HG02763 (cell line): ENCODE measurements at regions not wholly inside any gene's neighbourhood (a gene's known extent, or its start where the extent isn't known, plus 50 kb on each side); places are given as distances from the start of the nearest gene placed in this dataset.
"Not testable (repeated sequence)": the region's sequence is repeated elsewhere in the genome, so short reads cannot be mapped to it uniquely, and the experiment has no call there.

Source experiments
- ATAC-seq: cut with Tn5 transposase; IDR thresholded peaks from one replicate; pipeline ENCODE4 v1.9.1; 2021; ENCODE audit warnings: mild to moderate bottlenecking, moderate library complexity; ENCODE audit not compliant: unreplicated experiment

DNA sequence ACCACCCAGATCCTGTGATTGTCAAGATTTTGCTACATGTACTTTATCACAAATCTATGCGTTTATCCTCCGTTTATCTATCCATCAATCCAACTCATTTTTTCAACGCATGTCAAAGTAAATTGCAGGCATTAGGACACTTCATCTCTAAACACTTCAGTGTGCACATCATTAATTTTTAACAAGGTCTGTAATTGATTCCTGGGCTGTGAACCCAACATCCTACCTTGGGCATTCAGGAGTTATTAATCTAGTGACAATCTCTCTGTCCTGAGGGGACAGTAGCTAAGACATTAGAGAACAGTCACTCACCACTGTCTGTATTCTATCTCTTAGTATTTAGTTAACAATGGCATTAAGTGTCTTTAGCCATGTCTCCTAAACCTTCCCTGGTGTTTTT, 264.7 kb downstream of the SOX9 start:
- no peak for ATAC-seq

DNA sequence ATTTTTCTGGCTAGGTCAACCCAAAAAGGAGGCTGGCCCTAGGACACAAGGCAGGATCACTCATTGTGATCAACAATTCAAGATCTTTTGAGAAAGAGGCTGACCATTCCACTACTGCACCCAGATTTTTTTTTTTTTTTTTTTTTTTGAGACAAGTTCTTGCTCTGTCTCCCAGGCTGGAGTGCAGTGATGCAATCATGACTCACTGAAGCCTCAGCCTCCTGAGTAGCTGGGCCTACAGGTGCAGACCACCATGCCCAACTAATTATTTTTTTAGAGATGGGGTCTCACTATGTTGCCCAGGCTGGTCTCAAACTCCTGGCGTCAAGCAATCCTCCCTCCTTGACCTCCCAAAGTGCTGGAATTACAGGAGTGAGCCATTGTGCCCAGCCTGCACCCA, 265.4 kb downstream of the SOX9 start:
- ATAC-seq = not testable (repeated sequence)

DNA sequence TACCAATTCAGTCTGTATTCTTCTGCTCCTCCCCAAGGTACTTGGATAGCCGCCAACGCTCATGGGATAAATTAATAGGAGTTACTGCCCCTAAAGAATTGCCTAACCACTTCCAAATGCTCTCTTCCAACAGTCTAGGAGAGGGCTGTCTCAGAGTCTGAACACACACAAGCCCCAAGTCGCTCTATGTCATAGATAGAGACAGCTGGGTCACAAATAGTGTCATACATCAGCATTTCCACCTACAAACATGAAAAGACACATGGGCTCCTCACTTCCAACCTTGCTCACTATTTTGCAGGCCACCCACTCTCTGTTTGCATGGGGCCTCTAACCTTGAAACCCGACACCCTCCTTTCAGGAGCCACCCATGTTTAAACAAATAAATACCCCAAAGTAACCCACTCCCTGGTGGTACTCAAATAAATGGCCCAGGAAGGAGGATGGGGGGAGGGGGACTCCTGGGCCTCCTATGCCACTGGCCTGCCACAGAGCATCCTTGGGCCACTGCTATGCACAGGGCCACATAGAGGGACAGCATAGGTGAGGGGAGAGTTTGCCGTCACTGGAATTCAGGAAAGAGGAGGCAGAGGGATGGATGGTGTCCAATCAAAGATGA, 265.9 kb downstream of the SOX9 start:
- no peak for ATAC-seq

DNA sequence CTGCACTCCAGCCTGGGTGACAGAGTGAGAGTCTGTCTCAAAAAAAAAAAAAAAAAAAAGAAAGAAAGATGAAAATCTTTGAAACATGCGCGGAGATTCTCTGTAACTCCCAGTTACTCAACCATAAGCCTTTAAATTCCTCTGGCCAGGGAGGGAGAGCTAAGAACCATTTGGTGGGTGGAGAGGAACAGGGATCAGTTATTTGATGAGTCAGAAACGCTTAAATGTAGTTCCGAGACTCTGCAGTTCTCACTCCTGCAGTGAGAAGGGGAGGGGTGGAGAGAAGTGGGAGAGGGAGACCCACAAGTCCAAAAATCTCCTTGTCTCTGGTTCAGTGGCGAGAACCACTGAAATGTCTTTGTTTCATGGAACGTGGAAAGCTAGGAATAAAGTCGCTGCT, 266.7 kb downstream of the SOX9 start:
- no peak for ATAC-seq

DNA sequence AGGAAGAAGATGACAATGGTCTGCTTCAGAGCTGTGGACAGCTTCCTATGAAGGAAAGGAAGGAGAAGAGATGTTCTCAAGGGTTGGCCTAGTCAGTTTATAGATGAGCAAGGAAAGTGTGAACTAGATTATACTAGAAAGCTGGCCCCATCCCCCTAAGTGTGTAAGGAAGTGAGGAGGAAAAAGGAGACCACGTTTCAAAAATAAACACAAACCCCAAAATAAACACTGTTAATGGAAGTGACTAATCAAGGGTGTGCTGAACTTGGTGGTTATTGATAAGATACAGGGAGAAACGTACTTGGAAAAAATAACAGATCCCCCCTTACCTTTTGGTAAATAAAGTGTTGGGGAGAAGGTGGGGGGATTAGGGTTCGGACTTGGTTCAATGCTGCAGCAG, 267.1 kb downstream of the SOX9 start:
- ATAC-seq = no peak

DNA sequence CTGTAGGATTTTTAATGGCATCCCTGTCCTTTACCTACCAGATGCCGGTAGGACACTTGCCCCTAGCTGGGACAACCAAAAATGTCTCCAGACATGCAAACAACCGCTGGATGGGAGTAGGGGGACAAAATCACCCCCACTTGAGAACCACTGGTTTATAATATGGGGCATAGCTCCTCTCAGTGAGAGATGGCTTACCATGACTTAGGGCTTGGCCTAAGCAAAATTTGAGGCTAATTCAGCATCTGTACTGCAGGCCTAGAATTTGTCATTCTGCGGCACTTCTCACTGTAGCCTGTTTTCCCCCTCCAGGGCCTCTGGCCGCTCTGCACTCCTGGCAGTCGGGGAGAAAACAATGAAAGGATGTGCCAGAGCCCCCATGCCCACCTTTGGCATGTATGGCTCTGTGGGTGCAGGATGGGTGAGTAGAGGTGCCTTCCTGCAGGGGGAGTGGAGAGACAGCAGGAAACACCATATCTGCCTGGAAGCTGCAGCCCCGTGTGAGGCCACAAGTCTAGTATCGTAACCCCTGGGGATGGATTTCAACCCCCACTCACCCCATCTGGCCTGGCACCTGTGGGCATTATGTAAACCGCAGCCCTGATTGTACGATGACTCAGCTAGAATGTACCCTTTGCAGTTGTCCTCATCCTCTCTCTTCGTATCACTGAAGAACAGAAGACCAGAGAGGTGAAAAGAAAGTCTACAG, 268.1 kb downstream of the SOX9 start:
- peak; percentile 57 for ATAC-seq

DNA sequence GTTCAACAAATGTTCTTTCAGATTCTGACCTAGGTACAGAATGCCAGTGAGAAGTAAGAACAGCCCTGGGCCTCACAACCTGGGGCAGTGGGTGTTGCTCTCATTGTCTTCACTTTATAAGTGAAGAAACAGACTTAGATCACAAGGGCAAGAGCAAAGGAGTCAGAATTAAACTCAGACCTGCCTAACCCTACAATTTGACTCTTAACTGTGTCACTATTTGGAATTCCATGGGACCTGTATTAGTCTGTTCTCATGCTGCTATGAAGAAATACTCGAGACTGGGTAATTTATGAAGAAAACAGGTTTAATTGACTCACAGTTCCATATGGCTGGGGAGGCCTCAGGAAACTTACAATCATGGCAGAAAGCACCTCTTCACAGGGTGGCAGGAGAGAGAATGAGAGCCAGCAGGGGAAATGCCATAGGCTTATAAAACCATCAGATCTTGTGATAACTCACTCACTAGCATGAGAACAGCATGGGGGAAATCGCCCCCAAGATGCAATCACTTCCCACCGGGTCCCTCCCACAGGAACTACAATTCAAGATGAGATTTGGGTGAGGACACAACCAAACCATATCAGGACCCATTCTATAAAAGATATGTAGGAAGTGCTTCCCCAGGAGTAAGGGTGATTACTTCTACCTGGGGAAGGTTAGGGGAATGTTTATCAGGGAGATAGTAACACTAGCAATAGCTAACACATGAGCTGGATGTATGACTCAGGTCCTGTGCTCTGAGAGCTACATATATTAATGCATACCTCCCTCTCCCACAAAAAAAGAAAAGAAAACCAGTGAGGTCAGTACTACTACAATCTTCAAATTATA, 270.1 kb downstream of the SOX9 start:
- no peak for ATAC-seq

DNA sequence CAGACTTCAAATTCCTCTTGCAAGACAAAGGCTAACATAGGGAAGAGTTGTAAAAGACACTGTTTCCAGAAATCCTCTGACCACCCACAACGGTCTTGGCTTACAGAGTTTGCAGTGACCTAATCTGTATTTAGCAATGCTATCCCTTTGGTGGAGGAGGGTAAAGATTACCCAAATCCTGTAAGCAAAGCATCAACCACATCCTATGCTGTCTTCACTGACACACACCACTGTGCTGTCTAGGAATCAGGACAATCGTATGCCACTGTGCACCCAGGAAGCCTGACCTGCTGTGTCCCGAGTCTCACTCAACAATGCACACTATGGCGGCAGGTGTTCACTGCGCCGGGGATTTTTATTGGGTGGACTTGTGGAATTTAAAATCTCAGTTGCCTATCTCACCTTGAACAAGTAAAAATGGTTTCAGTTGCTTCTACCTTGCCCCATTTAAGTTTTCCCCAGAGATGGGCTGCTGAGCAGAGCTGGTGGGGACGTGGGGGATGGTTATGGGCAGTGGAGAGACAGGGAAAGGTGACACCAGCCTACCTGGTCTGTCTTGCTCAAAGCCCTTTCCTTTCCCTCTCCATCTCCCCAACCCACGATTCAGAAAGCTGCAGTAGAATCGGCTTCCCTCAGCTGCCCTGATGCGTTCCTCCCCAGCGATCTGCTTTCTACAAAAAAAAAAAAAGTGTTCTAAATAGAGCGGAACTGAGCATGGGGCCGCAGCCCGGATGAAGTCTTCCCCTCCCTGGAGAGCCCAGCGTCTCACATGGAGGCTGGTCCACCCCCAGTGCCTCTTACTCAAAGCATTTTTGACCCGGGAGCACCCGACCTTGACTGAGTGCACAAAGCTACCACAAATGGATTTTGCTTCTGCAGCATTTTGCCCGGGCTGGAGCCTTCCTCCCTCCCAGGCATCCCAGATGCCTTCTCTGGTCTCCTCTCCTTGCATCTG, 271.5 kb downstream of the SOX9 start:
- ATAC-seq = peak; percentile 36

DNA sequence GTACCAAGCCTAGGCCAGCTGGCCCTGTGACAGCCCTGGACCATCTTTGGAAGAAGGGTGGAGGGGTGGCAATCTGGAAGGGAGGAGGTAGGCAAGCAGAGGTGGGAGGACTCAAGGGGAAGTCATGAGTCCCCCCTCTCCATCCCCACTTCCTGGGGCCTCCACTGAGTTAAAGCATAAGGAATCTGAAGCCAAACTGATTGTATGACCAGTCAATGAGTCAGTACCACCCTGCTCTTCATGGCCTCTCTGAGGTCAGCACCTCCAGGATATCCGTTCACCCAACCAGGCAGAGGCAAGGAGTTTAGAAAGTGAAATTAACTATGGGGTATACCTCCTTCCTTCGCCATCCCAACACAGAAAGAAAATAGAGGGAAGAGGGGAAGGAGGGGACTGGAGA, 272.7 kb downstream of the SOX9 start:
- ATAC-seq = no peak

DNA sequence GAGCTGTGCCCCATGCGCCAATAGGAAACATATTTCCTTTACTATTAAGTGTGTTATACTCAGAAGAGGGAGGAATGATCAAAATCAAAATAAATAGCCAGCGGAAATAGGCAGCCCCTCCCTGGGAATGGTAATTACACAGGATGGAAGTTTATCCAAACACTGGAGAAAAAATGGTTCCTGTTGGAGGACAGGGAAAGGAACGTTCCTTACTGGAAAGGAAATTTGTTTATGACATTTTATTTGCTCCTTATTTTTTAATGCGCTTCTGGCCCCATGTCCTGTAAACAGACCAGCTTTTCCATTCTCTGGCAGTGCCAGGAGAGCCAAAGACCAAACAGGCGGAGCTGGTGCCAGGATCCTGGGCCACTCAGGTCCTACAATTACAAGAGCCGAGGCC, 273.7 kb downstream of the SOX9 start:
- no peak for ATAC-seq

DNA sequence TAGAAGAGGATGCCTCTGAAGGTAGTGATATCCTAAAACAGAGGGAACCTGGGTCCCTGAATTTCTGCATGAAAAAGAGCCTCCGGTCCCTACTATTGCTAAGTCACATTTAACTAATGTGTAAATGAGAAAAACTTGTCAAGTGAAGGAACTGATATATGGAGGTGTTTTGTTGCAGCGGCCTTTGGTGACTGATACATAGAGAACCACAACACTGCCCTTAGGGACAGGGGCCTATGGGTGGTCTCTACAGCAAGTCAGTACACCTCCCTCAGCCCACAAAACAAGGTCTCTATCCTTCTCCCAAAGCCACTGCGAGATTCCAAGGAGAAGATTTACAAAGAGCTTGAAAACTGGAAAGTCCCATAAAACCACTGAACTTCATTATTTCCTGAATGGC, 275.3 kb downstream of the SOX9 start:
- no peak for ATAC-seq

DNA sequence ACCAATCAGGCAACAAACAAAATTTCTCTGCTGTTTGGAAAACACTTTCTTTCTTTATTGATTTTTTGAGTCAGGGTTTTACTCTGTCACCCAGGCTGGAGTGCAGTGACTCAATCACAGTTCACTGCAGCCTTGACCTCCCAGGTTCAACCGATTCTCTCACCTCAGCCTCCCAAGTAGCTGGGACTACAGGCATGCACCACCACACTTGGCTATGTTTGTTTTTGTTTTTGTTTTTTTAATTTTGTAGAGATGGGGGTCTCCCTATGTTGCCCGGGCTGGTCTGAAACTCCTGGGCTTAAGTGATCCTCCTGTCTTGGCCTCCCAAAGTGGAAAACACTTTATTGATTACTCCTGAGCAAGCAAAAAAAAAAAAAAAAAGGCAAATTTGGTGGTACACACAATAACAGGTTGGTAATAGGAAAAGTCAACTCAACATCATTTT, 276.4 kb downstream of the SOX9 start:
- no peak for ATAC-seq

DNA sequence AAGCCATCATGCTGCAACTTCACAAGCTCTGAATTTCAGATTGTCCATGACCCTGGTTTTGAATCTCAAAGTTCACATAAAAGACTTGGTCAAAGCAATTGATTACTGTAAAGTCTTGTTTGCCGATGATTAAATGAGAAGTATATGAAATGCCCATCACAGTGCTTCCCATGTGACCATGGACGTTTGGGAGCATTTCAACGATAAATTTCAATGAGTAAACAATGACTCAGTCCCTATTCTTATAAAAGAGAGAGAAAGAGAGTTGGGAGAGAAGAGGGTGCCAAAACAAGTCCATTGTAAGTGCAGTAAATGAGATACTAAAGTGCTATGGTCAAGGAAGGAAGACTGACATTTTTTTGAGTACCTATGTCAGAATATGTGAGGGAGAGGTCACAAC, 276.9 kb downstream of the SOX9 start:
- no peak for ATAC-seq

DNA sequence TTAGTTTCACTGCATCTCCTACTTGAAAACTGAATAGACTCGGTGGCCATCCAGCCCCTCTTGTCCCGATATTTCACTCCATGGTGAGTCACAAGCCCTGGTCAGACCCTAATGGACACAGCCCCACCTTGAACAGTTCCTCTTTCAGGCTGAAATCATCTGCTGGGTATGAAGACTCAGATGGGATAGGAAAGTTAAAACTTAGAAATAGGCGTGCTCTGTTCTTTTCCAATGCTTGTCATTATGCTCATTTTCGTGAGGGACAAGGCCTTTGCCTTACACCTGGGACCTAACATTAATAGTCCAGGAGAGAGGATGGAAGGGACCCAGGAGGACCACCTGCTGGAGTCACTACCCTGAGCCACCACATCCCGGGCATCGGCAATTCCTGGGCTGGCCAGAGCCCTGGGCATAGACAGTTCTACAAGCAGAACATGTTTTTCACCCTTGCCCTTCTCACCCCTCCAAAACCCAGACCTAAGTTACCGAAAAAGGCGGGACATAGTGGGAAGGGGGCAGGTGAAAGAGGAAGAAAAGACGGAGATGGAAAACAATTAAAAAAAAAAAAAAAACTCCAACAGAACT, 278.3 kb downstream of the SOX9 start:
- no peak for ATAC-seq

DNA sequence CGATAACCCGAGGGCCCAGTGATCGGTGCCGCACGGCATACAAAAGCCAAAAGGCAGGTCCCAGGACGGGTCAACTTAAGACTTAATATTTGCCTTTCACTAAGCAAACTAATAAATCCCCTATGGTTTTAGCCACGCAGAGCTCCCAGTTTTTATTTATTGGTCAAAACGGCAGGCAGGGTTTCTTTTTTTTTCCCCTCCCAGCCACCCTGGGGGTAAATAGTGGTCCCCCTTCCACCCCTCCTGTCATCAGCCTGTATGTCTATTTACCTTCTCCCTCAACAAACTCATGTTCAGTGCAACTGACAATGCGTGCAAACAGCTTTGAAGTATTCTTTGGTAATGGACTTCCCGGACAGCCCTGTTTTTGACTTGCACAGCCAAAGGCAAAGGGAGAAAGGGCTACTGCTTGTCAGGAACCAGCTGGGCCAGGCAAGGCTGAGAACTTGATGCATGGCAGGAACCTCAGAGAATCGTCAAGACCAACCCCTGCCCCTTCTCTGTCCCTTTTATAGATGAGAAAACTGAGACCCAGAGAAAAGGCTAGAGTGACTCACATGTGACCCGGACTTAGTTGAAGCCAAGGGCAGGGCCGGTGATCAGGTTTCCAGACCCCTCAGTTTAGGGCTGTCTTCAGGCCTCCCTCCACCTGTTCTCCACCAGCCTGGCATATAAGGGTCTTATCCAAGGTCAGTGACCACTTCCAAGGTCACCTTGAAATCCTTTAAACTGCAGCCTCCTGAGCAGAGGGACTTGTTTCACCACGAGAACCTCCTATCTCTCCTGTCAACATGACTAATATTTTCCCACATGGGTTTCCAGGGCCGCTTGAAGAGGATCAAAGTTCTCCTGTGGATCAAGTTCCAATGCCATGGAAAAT, 279.0 kb downstream of the SOX9 start:
- ATAC-seq = no peak

DNA sequence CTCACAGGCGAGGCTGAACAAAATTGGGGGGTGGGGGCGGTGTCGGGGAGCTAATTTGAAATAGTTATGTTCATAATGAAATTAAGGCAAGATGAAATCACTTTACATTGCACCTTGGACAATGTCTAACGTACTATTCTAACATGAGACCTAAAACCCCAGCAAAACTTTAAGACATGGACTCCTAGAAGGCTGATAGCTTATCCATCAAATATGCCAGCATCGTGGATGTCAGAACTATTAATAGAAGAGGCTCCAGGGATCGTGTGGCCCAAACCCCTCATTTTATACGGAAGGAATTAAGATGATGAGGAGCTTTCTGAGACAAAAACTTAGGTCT, 279.6 kb downstream of the SOX9 start:
- ATAC-seq = no peak

DNA sequence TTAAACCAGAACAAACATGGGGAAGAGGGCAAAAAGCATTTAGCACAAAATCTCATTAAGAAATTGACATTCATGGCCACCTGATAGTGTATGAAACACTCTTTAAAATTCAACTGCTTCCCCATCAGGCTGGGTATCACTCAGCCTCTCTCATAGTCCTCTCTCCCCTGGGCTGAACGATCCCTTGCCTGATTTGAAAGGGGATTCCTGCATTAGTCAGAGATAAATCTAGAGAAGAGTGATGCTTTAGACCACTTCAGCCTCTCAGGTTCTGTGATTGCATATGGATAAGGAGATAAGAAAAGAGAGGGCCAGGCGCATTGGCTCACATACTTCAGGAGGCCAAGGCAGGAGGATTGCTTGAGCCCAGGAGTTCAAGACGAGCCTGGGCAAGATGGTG, 280.0 kb downstream of the SOX9 start:
- no peak for ATAC-seq

DNA sequence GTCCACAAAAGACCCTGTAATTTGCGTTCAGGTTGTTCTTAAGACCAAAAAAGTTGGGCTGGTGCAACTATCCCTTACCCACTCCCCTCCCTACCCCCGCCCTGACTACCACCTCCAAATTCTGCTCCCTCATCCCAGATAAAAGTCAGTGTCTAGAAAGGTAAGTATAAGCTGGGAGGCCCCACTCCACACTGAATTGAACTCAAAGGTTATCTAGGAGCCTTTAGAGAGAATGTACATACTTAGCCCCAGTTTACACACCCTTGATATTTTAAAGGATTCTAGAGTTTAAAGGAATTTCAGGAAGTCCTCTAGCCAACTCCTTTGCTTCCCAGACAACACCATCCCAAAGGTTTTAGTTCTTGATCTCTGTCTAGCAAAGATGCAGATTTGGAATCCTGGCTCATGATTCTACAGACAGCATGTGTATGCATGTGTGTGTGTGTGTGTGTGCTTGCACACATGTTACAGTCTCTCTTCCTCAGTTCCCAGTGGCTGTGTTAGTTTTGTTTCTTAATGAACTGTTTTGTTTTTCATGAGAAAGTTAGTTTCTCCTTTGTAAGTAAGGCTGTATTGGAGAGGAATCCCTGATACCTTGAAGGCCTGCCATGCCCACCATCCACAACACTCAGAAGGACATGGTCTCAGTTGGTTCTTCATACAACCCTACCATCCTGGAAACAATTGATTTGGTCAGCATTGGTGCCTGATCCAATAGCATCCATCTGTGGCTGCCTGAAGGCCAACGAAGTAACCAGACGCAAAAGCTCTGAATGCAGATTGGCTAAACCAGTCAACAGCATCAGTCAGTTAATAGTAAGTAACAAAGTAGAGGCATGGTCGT, 281.3 kb downstream of the SOX9 start:
- no peak for ATAC-seq

DNA sequence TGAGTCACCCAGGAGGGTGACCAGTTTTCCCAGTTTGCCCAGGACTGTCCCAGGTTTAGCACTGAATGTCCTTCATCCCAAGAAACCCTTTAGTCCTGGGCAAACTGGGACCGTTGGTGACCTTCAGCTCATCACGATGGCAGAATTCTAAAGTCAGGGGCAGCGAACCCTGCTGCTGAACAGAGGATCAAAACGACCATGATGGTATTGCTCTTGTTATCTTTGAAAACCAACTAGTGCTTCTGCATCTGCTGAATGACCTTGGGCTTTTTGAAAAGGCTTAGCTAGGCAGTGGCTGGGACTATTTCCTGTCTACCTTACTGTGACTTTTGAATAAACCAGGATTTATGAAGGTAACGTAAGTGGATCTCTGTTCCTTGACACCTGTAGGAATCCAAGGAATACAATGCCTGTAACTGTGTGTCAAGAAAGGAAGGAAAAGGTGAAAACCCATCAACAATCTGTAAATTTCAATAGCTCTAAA, 281.9 kb downstream of the SOX9 start:
- ATAC-seq = no peak
